Fibroblast of lung (primary cell): ENCODE measurements at regions not wholly inside any gene's neighbourhood (a gene's known extent, or its start where the extent isn't known, plus 50 kb on each side); places are given as distances from the start of the nearest gene placed in this dataset.

ENCODE experiments used
- DNase-seq, 2 donors: peaks; one replicate each; pipeline versions ENCODE4 v3.0.0 to v3.0.0-alpha.2; 2010; ENCODE audit warnings: low read depth in 2 of 2
- H2AFZ ChIP-seq: 2 replicates; pipeline ENCODE4 v1.5.1; 2012; ENCODE audit warnings: low read length, control low read depth, inconsistent platforms
- H3K27ac ChIP-seq: 2 replicates; pipeline ENCODE4 v1.5.1; 2011; ENCODE audit warnings: low read length, control low read depth; ENCODE audit not compliant: insufficient read depth
- H3K27me3 ChIP-seq: 2 replicates; pipeline ENCODE4 v1.5.1; 2011; ENCODE audit warnings: mild to moderate bottlenecking, low read length; ENCODE audit not compliant: control insufficient read depth, insufficient read depth
- H3K36me3 ChIP-seq: 2 replicates; pipeline ENCODE4 v1.5.1; 2011; ENCODE audit warnings: low read length; ENCODE audit not compliant: control insufficient read depth, insufficient read depth
- H3K4me1 ChIP-seq: 2 replicates; pipeline ENCODE4 v1.5.1; 2011; ENCODE audit warnings: low read length; ENCODE audit not compliant: control insufficient read depth, insufficient read depth; ENCODE audit errors: extremely low read depth
- H3K4me2 ChIP-seq: 2 replicates; pipeline ENCODE4 v1.5.1; 2011; ENCODE audit warnings: low read length, control low read depth; ENCODE audit not compliant: insufficient read depth; ENCODE audit errors: extremely low read depth
- H3K4me3 ChIP-seq, 4 experiments: fragments of 200-600 bp in 1 of 4; sonication (generic) in 1 of 4; replicated peaks in 1 of 4; 2 replicates each; pipeline ENCODE4 v1.5.1; 2011 to 2016; ENCODE audit warnings: low read length in 4 of 4, low read depth in 3 of 4, mild to moderate bottlenecking in 3 of 4, control low read depth in 2 of 4, inconsistent platforms in 1 of 4, mixed read lengths in 1 of 4; ENCODE audit not compliant: insufficient read depth in 1 of 4; ENCODE audit errors: control extremely low read depth in 1 of 4
- H3K79me2 ChIP-seq: 2 replicates; pipeline ENCODE4 v1.5.1; 2012; ENCODE audit warnings: mild to moderate bottlenecking, low read length, inconsistent platforms; ENCODE audit not compliant: control insufficient read depth, insufficient read depth
- H3K9ac ChIP-seq: 2 replicates; pipeline ENCODE4 v1.5.1; 2011; ENCODE audit warnings: mild to moderate bottlenecking, low read length, control low read depth; ENCODE audit not compliant: insufficient read depth
- H3K9me3 ChIP-seq: 2 replicates; pipeline ENCODE4 v1.5.1; 2012; ENCODE audit warnings: low read depth, low read length; ENCODE audit not compliant: control insufficient read depth, insufficient read depth
- H4K20me1 ChIP-seq: 2 replicates; pipeline ENCODE4 v1.5.1; 2011; ENCODE audit warnings: low read length; ENCODE audit not compliant: control insufficient read depth, insufficient read depth; ENCODE audit errors: extremely low read depth
- CTCF ChIP-seq, 2 donors: IDR thresholded peaks in 1 of 2; conservative IDR thresholded peaks in 1 of 2; 1 replicate in 1 of 2; 2 replicates in 1 of 2; pipeline ENCODE4 v1.5.1; 2011 to 2012; ENCODE audit warnings: low read length in 2 of 2, control low read depth in 1 of 2, inconsistent platforms in 1 of 2, low read depth in 1 of 2, mild to moderate bottlenecking in 1 of 2
- EZH2 ChIP-seq: IDR thresholded peaks from 2 replicates; pipeline ENCODE4 v1.5.1; 2012; ENCODE audit warnings: low read length, control low read depth, mild to moderate bottlenecking; ENCODE audit errors: missing control alignments

- DNase-seq, result no peak
- Histone ChIP-seq H3K4me2 (no peak overlapping the region), H3K27ac (no peak overlapping the region), H3K36me3 (no peaks in the 10 kb centered on the region), H3K27me3 (no peaks in the 10 kb centered on the region), H3K9ac (no peak overlapping the region), H3K9me3 (no peaks in the 10 kb centered on the region), H3K79me2 (no peaks in the 10 kb centered on the region), H3K4me3 (no peak overlapping the region), H2AFZ (no peak overlapping the region), H4K20me1 (no peaks in the 10 kb centered on the region), H3K4me1 (no peaks in the 10 kb centered on the region)
- no peak for TF ChIP-seq CTCF (conservative IDR thresholded peaks at IDR 0.05 in 1 of 2, IDR thresholded peaks at IDR 0.05 in 1 of 2; ENCODE audit: low read depth in 1 of 2, low read length in 2 of 2)
- TF ChIP-seq EZH2, result no peak
Observed at GRCh38 chr5:90290648-90291047, 118.9 kb downstream of the CETN3 start.

DNA sequence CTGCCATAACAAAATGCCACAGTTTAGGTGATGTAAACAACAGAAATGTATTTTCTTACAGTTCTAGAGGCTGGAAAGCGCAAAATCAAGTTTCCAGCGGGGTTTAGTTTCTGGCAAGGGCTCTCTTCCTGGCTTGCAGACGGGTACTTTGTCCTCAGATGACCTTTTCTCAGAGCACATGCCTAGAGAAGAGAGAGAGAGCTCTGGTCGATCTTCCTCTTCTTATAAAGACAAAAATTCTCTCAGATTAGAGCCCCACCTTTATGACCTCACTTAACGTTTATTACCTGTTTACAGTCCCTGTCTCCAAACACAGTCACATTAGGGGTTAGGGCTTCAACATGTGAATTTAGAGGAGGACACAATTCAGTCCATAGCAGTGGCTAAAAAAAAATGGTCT, 119.7 kb downstream of the CETN3 start:
- no peaks in the 10 kb centered on the region for H4K20me1 ChIP-seq
- H3K9ac ChIP-seq, result no peak overlapping the region
- DNase-seq, result peak; percentile 15 to 36
- H2AFZ ChIP-seq, result no peak overlapping the region
- no peaks in the 10 kb centered on the region for H3K9me3 ChIP-seq
- no peaks in the 10 kb centered on the region for H3K79me2 ChIP-seq
- no peaks in the 10 kb centered on the region for H3K4me1 ChIP-seq
- no peaks in the 10 kb centered on the region for H3K36me3 ChIP-seq
- no peak for TF ChIP-seq CTCF (conservative IDR thresholded peaks at IDR 0.05 in 1 of 2, IDR thresholded peaks at IDR 0.05 in 1 of 2; ENCODE audit: low read depth in 1 of 2, low read length in 2 of 2)
- TF ChIP-seq EZH2, result no peak
- no peaks in the 10 kb centered on the region for H3K27me3 ChIP-seq
- no peak overlapping the region for H3K4me3 ChIP-seq
- H3K27ac ChIP-seq, result no peak overlapping the region
- no peak overlapping the region for H3K4me2 ChIP-seq

DNA sequence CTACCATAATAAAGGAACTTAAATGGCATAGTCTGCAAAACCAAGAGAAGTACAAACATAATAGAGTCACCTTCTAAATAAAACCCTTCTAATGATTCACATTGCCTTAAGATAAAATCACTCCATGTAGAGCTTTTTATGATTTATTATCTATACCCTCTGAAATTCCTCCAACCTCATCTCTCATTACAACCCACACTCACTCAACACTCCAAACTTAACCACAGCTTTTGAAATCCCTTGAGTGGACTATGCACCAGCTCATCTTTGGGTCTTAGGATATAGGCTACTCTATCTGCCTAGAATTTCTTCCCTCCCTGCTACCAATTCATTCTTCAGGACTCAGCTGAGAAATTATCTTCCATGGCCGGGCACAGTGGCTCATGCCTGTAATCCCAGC, 122.5 kb downstream of the CETN3 start:
- H3K27ac ChIP-seq, result no peak overlapping the region
- peak in 1 of 2 donors; percentile 60 for DNase-seq
- H3K4me3 ChIP-seq, result no peak overlapping the region
- H2AFZ ChIP-seq, result no peak overlapping the region
- no peak overlapping the region for H3K9ac ChIP-seq
- H3K27me3 ChIP-seq, result no peaks in the 10 kb centered on the region
- no peak for TF ChIP-seq EZH2
- TF ChIP-seq CTCF (conservative IDR thresholded peaks at IDR 0.05 in 1 of 2, IDR thresholded peaks at IDR 0.05 in 1 of 2; ENCODE audit: low read depth in 1 of 2, low read length in 2 of 2), result no peak
- H4K20me1 ChIP-seq, result no peaks in the 10 kb centered on the region
- no peak overlapping the region for H3K4me2 ChIP-seq
- H3K4me1 ChIP-seq, result no peaks in the 10 kb centered on the region
- H3K9me3 ChIP-seq, result no peaks in the 10 kb centered on the region
- no peaks in the 10 kb centered on the region for H3K79me2 ChIP-seq
- H3K36me3 ChIP-seq, result no peaks in the 10 kb centered on the region
